ENCODE measurements at regions not wholly inside any gene's neighbourhood (a gene's known extent, or its start where the extent isn't known, plus 50 kb on each side); places are given as distances from the start of the nearest gene placed in this dataset.

DNA sequence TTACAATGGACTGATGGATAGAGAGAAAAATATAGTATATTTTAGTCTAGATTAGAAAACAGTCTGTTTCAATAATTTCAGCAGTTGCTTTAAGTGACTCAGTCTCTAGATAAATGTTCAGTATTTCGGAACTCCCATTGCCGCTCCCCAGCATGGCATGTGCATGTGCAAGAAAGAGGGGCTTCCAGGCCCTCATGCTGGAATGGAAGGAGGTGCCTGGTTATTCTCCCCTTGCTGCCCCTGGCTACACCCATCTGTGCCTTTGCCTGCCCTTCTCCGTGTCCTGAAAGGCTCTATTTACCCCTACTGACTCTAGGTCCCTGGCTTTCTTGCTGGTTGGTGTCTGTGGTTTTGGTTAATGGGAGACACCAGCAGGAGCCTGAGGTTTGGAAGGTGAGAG is 115.7 kb upstream of the IFNGR1 start:
- DNase-seq (ENCODE audit: low read depth in 1 of 2, low spot score in 1 of 2) = no peak
- ChIA-PET POLR2A (no interaction called here), CTCF (interaction anchor here (0.6 to 2.1 kb wide), 2 partner anchors 20 to 51 kb away, joined by 3 to 6 read pairs; no protein-coding TSS in a partner anchor)
- Histone ChIP-seq H3K27ac (no peak overlapping the region), H3K4me2 (no peak overlapping the region), H3K4me3 (no peak overlapping the region), H3K4me1 (0 out of 3 replicates have a peak, but pooled peaks cover 5% of the 10 kb centered on the region), H3K9me3 (no peaks in the 10 kb centered on the region)
- ATAC-seq = no peak
- TF ChIP-seq, protein P1, sequence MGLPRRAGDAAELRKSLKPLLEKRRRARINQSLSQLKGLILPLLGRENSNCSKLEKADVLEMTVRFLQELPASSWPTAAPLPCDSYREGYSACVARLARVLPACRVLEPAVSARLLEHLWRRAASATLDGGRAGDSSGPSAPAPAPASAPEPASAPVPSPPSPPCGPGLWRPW (IDR thresholded peaks at IDR 0.05) = no peak
- TF ChIP-seq NFE2L2 (conservative IDR thresholded peaks at IDR 0.05; ENCODE audit: low read length) = no peak
- TF ChIP-seq CHD4 (IDR thresholded peaks at IDR 0.05; ENCODE audit: borderline replicate concordance) = no peak
- TF ChIP-seq HOXA7 (CRISPR knock-in tag; IDR thresholded peaks at IDR 0.05) = no peak
- TF ChIP-seq FOSL2 (IDR thresholded peaks at IDR 0.05) = no peak
- TF ChIP-seq FOSL2 (CRISPR knock-in tag; IDR thresholded peaks at IDR 0.05) = no peak
- no peak for TF ChIP-seq FOXS1 (CRISPR knock-in tag; IDR thresholded peaks at IDR 0.05)
- no peak for TF ChIP-seq CBX2 (IDR thresholded peaks at IDR 0.05; ENCODE audit: borderline replicate concordance, low read depth)
- no peak for TF ChIP-seq HOXB13 (CRISPR knock-in tag; IDR thresholded peaks at IDR 0.05; ENCODE audit: low read depth)
- no peak for FAIRE-seq
- 68% methylated on average over 3 of the region's 3 CpGs for WGBS (ENCODE audit: missing lambda C conversion rate)

DNA sequence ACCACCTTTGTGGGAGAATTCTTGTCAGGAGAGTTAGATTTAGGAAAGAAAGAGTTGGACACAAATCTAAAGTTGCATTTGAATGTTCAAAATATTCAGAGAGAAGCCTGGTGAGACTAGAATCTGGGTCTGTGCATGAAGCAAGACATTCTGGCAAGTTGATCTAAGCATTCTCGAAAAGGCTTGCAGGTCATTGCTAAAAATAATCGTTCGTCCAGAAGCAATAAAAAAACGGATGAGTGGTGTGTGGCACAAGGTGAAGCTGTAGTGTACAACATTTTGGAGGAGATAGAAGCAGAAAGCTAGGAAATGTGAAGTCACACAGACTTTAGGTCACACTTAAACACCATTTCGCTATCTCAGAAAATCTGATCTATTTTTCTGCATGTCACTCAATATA is 114.9 kb upstream of the IFNGR1 start:
- TF ChIP-seq GATA3 (IDR thresholded peaks at IDR 0.05; ENCODE audit: borderline replicate concordance) (no peak), SMC3 (IDR thresholded peaks at IDR 0.05) (no peak), EP300 (IDR thresholded peaks at IDR 0.05) (no peak), RFX5 (IDR thresholded peaks at IDR 0.05) (no peak), CHD4 (IDR thresholded peaks at IDR 0.05; ENCODE audit: borderline replicate concordance) (no peak), CEBPB (IDR thresholded peaks at IDR 0.05) (no peak), NR3C1 (IDR thresholded peaks at IDR 0.05) (no peak), ZC3H11A (IDR thresholded peaks at IDR 0.05) (no peak), RCOR1 (IDR thresholded peaks at IDR 0.05; ENCODE audit: low read depth, low read length) (no peak), FOXS1 (CRISPR knock-in tag; IDR thresholded peaks at IDR 0.05) (no peak), ZFP36 (IDR thresholded peaks at IDR 0.05; ENCODE audit: borderline replicate concordance, partially characterized antibody) (no peak)
- TF ChIP-seq, protein P2, sequence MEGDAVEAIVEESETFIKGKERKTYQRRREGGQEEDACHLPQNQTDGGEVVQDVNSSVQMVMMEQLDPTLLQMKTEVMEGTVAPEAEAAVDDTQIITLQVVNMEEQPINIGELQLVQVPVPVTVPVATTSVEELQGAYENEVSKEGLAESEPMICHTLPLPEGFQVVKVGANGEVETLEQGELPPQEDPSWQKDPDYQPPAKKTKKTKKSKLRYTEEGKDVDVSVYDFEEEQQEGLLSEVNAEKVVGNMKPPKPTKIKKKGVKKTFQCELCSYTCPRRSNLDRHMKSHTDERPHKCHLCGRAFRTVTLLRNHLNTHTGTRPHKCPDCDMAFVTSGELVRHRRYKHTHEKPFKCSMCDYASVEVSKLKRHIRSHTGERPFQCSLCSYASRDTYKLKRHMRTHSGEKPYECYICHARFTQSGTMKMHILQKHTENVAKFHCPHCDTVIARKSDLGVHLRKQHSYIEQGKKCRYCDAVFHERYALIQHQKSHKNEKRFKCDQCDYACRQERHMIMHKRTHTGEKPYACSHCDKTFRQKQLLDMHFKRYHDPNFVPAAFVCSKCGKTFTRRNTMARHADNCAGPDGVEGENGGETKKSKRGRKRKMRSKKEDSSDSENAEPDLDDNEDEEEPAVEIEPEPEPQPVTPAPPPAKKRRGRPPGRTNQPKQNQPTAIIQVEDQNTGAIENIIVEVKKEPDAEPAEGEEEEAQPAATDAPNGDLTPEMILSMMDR (IDR thresholded peaks at IDR 0.05) = no peak
- TF ChIP-seq, protein P1 (IDR thresholded peaks at IDR 0.05) = no peak
- TF ChIP-seq, protein P3, sequence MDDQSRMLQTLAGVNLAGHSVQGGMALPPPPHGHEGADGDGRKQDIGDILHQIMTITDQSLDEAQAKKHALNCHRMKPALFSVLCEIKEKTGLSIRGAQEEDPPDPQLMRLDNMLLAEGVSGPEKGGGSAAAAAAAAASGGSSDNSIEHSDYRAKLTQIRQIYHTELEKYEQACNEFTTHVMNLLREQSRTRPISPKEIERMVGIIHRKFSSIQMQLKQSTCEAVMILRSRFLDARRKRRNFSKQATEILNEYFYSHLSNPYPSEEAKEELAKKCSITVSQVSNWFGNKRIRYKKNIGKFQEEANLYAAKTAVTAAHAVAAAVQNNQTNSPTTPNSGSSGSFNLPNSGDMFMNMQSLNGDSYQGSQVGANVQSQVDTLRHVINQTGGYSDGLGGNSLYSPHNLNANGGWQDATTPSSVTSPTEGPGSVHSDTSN (IDR thresholded peaks at IDR 0.05) = no peak
- TF ChIP-seq, protein P4, sequence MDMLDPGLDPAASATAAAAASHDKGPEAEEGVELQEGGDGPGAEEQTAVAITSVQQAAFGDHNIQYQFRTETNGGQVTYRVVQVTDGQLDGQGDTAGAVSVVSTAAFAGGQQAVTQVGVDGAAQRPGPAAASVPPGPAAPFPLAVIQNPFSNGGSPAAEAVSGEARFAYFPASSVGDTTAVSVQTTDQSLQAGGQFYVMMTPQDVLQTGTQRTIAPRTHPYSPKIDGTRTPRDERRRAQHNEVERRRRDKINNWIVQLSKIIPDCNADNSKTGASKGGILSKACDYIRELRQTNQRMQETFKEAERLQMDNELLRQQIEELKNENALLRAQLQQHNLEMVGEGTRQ (IDR thresholded peaks at IDR 0.05) = no peak
- TF ChIP-seq, protein P5, sequence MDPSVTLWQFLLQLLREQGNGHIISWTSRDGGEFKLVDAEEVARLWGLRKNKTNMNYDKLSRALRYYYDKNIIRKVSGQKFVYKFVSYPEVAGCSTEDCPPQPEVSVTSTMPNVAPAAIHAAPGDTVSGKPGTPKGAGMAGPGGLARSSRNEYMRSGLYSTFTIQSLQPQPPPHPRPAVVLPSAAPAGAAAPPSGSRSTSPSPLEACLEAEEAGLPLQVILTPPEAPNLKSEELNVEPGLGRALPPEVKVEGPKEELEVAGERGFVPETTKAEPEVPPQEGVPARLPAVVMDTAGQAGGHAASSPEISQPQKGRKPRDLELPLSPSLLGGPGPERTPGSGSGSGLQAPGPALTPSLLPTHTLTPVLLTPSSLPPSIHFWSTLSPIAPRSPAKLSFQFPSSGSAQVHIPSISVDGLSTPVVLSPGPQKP (IDR thresholded peaks at IDR 0.05; ENCODE audit: low read depth, low read length) = no peak
- CTCF ChIA-PET = interaction anchor here (0.6 kb wide), 1 partner anchor 942 kb away, joined by 3 read pairs; no protein-coding TSS in a partner anchor
- no peak for FAIRE-seq

More for the DNA sequence above, 114.9 kb upstream of the IFNGR1 start:
- H3K4me3 ChIP-seq = no peak overlapping the region
- H3K9me3 ChIP-seq = no peaks in the 10 kb centered on the region
- ATAC-seq = no peak
- no peak overlapping the region for H3K4me2 ChIP-seq
- 75% methylated on average over 5 of the region's 5 CpGs for WGBS (ENCODE audit: missing lambda C conversion rate)
- H3K27ac ChIP-seq = no peak overlapping the region
- 0 out of 3 replicates have a peak, but pooled peaks cover 5% of the 10 kb centered on the region for H3K4me1 ChIP-seq
- POLR2A ChIA-PET = no interaction called here
- no peak for DNase-seq (ENCODE audit: low read depth in 1 of 2, low spot score in 1 of 2)
